Naive thymus-derived CD8-positive, alpha-beta T cell (primary cell): ENCODE measurements at regions not wholly inside any gene's neighbourhood (a gene's known extent, or its start where the extent isn't known, plus 50 kb on each side); places are given as distances from the start of the nearest gene placed in this dataset.
"Not testable (repeated sequence)": the region's sequence is repeated elsewhere in the genome, so short reads cannot be mapped to it uniquely, and the experiment has no call there.

Experiments used
- ATAC-seq, 2 donors: fragments of 150-1000 bp; cut with Tn5 transposase in 1 of 2; sonication (Bioruptor Pico), chemical (Tn5 transposase) in 1 of 2; 1 replicate in 1 of 2; 2 replicates in 1 of 2; pipeline ENCODE4 v1.10.0; 2021; ENCODE audit warnings: mild to moderate bottlenecking in 2 of 2, moderate library complexity in 2 of 2
- POLR2A ChIA-PET: fragments of 350-600 bp; sonication (Branson Sonifier 250); formaldehyde crosslinking; loops from one replicate; lab custom pipeline; 2021; ENCODE audit warnings: antibody characterized with exemption; lab: Charles Lee
- DNase-seq, 10 donors: peaks; one replicate each; pipeline versions ENCODE4 v3.0.0 to v3.0.0-alpha.2; 2020 to 2022
- H3K27ac Mint-ChIP-seq, 10 donors: one replicate each; pipeline ENCODE4 v1.8.0; 2020 to 2022; ENCODE audit warnings: mild to moderate bottlenecking in 10 of 10, mixed read lengths in 10 of 10, moderate library complexity in 4 of 10, inconsistent platforms in 1 of 10
- H3K27me3 Mint-ChIP-seq, 5 donors: one replicate each; pipeline ENCODE4 v1.8.0; 2021 to 2022; ENCODE audit warnings: mixed read lengths in 5 of 5
- H3K36me3 Mint-ChIP-seq, 3 donors: one replicate each; pipeline ENCODE4 v1.8.0; 2020 to 2022; ENCODE audit warnings: mixed read lengths in 3 of 3, mild to moderate bottlenecking in 2 of 3, inconsistent platforms in 1 of 3
- H3K4me1 Mint-ChIP-seq, 4 donors: one replicate each; pipeline ENCODE4 v1.8.0; 2021 to 2022; ENCODE audit warnings: mixed read lengths in 4 of 4
- H3K4me3 Mint-ChIP-seq, 10 donors: one replicate each; pipeline ENCODE4 v1.8.0; 2020 to 2022; ENCODE audit warnings: mild to moderate bottlenecking in 10 of 10, mixed read lengths in 10 of 10, moderate library complexity in 6 of 10, inconsistent platforms in 1 of 10
- H3K9me3 Mint-ChIP-seq, 9 donors: one replicate each; pipeline ENCODE4 v1.8.0; 2020 to 2022; ENCODE audit warnings: mixed read lengths in 9 of 9, mild to moderate bottlenecking in 3 of 9, inconsistent platforms in 1 of 9, moderate library complexity in 1 of 9

GRCh38 chr21:27525780-27526179, 558.9 kb upstream of the ADAMTS5 start:
- Mint-ChIP-seq H3K9me3 (peaks cover 0 to 28% (median 8%) of the 10 kb centered on the region in 9 donors), H3K36me3 (no peaks in the 10 kb centered on the region), H3K4me1 (no peaks in the 10 kb centered on the region), H3K27ac (no peak overlapping the region), H3K27me3 (no peaks in the 10 kb centered on the region), H3K4me3 (no peak overlapping the region)
- DNase-seq (no peak), ATAC-seq (no peak)
- POLR2A ChIA-PET, result no interaction called here

- no peak for DNase-seq
- ATAC-seq, result no peak
- H3K27me3 Mint-ChIP-seq, result no peaks in the 10 kb centered on the region
- no peaks in the 10 kb centered on the region for H3K4me1 Mint-ChIP-seq
- POLR2A ChIA-PET, result no interaction called here
- no peak overlapping the region for H3K4me3 Mint-ChIP-seq
- H3K36me3 Mint-ChIP-seq, result peaks cover 0 to 12% (median 2%) of the 10 kb centered on the region in 3 donors
- no peak overlapping the region for H3K27ac Mint-ChIP-seq
- peaks cover 8 to 31% (median 13%) of the 10 kb centered on the region in 9 donors for H3K9me3 Mint-ChIP-seq
Observed at GRCh38 chr21:27519361-27519760, 552.5 kb upstream of the ADAMTS5 start.

- POLR2A ChIA-PET, H3K27me3 Mint-ChIP-seq, ATAC-seq, H3K4me3 Mint-ChIP-seq, DNase-seq, H3K4me1 Mint-ChIP-seq, H3K27ac Mint-ChIP-seq: not testable (repeated sequence)
- peaks cover 0 to 12% (median 2%) of the 10 kb centered on the region in 3 donors for H3K36me3 Mint-ChIP-seq
- peaks cover 10 to 31% (median 13%) of the 10 kb centered on the region in 9 donors for H3K9me3 Mint-ChIP-seq
Observed at GRCh38 chr21:27517177-27517576, 550.3 kb upstream of the ADAMTS5 start.

- DNase-seq, result no peak
Observed at GRCh38 chr21:27515676-27516075, 548.8 kb upstream of the ADAMTS5 start.

GRCh38 chr21:27513825-27514224, 546.9 kb upstream of the ADAMTS5 start:
- POLR2A ChIA-PET, result no interaction called here
- Mint-ChIP-seq H3K36me3 (peaks cover 0 to 12% (median 2%) of the 10 kb centered on the region in 3 donors), H3K4me3 (no peak overlapping the region), H3K4me1 (no peaks in the 10 kb centered on the region), H3K9me3 (peaks cover 4 to 21% (median 11%) of the 10 kb centered on the region in 9 donors), H3K27me3 (no peaks in the 10 kb centered on the region), H3K27ac (no peak overlapping the region)
- DNase-seq (no peak), ATAC-seq (no peak)

More at GRCh38 chr21:27515676-27516075, 548.8 kb upstream of the ADAMTS5 start:
- no peak overlapping the region for H3K27ac Mint-ChIP-seq
- H3K36me3 Mint-ChIP-seq, result peaks cover 0 to 12% (median 2%) of the 10 kb centered on the region in 3 donors
- no peak overlapping the region for H3K4me3 Mint-ChIP-seq
- POLR2A ChIA-PET, result no interaction called here
- H3K9me3 Mint-ChIP-seq, result peaks cover 4 to 24% (median 13%) of the 10 kb centered on the region in 9 donors
- H3K27me3 Mint-ChIP-seq, result no peaks in the 10 kb centered on the region
- ATAC-seq, result no peak
- no peaks in the 10 kb centered on the region for H3K4me1 Mint-ChIP-seq

- peaks cover 4 to 20% (median 10%) of the 10 kb centered on the region in 9 donors for H3K9me3 Mint-ChIP-seq
- peaks cover 0 to 8% (median 2%) of the 10 kb centered on the region in 3 donors for H3K36me3 Mint-ChIP-seq
- POLR2A ChIA-PET, result no interaction called here
- no peaks in the 10 kb centered on the region for H3K4me1 Mint-ChIP-seq
- no peak overlapping the region for H3K4me3 Mint-ChIP-seq
- ATAC-seq (no peak), DNase-seq (no peak)
- H3K27ac Mint-ChIP-seq, result no peak overlapping the region
- H3K27me3 Mint-ChIP-seq, result no peaks in the 10 kb centered on the region
Observed at GRCh38 chr21:27513016-27513415, 546.1 kb upstream of the ADAMTS5 start.

- no peak for ATAC-seq
- Mint-ChIP-seq H3K27ac (no peak overlapping the region), H3K27me3 (no peaks in the 10 kb centered on the region), H3K4me1 (no peaks in the 10 kb centered on the region), H3K36me3 (no peaks in the 10 kb centered on the region), H3K4me3 (no peak overlapping the region), H3K9me3 (peaks cover 0 to 10% (median 2%) of the 10 kb centered on the region in 9 donors)
- POLR2A ChIA-PET, result no interaction called here
- DNase-seq, result no peak
Observed at GRCh38 chr21:27511233-27511632, 544.3 kb upstream of the ADAMTS5 start.

- no peaks in the 10 kb centered on the region for H3K36me3 Mint-ChIP-seq
- peaks cover 0 to 10% (median 2%) of the 10 kb centered on the region in 9 donors for H3K9me3 Mint-ChIP-seq
- no peak overlapping the region for H3K27ac Mint-ChIP-seq
- no peaks in the 10 kb centered on the region for H3K27me3 Mint-ChIP-seq
- POLR2A ChIA-PET, result no interaction called here
- no peaks in the 10 kb centered on the region for H3K4me1 Mint-ChIP-seq
- ATAC-seq (no peak), DNase-seq (no peak)
- no peak overlapping the region for H3K4me3 Mint-ChIP-seq
Observed at GRCh38 chr21:27507695-27508094, 540.8 kb upstream of the ADAMTS5 start.

GRCh38 chr21:27505516-27505915, 538.6 kb upstream of the ADAMTS5 start:
- H3K36me3 Mint-ChIP-seq, result no peaks in the 10 kb centered on the region
- H3K4me3 Mint-ChIP-seq, result no peak overlapping the region
- H3K27me3 Mint-ChIP-seq, result no peaks in the 10 kb centered on the region
- no peak for DNase-seq
- no peak for ATAC-seq
- no peaks in the 10 kb centered on the region for H3K4me1 Mint-ChIP-seq
- H3K9me3 Mint-ChIP-seq, result peaks cover 0 to 8% (median 1%) of the 10 kb centered on the region in 9 donors
- POLR2A ChIA-PET, result no interaction called here
- no peak overlapping the region for H3K27ac Mint-ChIP-seq

GRCh38 chr21:27502801-27503200, 535.9 kb upstream of the ADAMTS5 start:
- ATAC-seq (no peak), DNase-seq (no peak)
- no peak overlapping the region for H3K4me3 Mint-ChIP-seq
- no peaks in the 10 kb centered on the region for H3K4me1 Mint-ChIP-seq
- POLR2A ChIA-PET, result no interaction called here
- peaks cover 0 to 8% (median 1%) of the 10 kb centered on the region in 9 donors for H3K9me3 Mint-ChIP-seq
- H3K36me3 Mint-ChIP-seq, result no peaks in the 10 kb centered on the region
- no peaks in the 10 kb centered on the region for H3K27me3 Mint-ChIP-seq
- no peak overlapping the region for H3K27ac Mint-ChIP-seq

GRCh38 chr21:27498025-27498424, 531.1 kb upstream of the ADAMTS5 start:
- H3K36me3 Mint-ChIP-seq, result no peaks in the 10 kb centered on the region
- no peaks in the 10 kb centered on the region for H3K27me3 Mint-ChIP-seq
- POLR2A ChIA-PET, result no interaction called here
- no peak overlapping the region for H3K27ac Mint-ChIP-seq
- H3K4me1 Mint-ChIP-seq, result no peaks in the 10 kb centered on the region
- DNase-seq (no peak), ATAC-seq (no peak)
- H3K4me3 Mint-ChIP-seq, result no peak overlapping the region
- H3K9me3 Mint-ChIP-seq, result peaks cover 0 to 5% (median 1%) of the 10 kb centered on the region in 9 donors

- Mint-ChIP-seq H3K36me3 (no peaks in the 10 kb centered on the region), H3K27me3 (no peaks in the 10 kb centered on the region), H3K4me3 (no peak overlapping the region), H3K9me3 (peaks cover 0 to 11% (median 0%) of the 10 kb centered on the region in 9 donors), H3K4me1 (no peaks in the 10 kb centered on the region), H3K27ac (no peak overlapping the region)
- no peak for DNase-seq
- POLR2A ChIA-PET, result no interaction called here
- no peak for ATAC-seq
Observed at GRCh38 chr21:27495836-27496235, 528.9 kb upstream of the ADAMTS5 start.

- Mint-ChIP-seq H3K27ac (no peak overlapping the region), H3K9me3 (peaks cover 0 to 14% (median 0%) of the 10 kb centered on the region in 9 donors), H3K27me3 (no peaks in the 10 kb centered on the region), H3K36me3 (no peaks in the 10 kb centered on the region), H3K4me1 (no peaks in the 10 kb centered on the region), H3K4me3 (no peak overlapping the region)
- DNase-seq (no peak), ATAC-seq (no peak)
- POLR2A ChIA-PET, result no interaction called here
Observed at GRCh38 chr21:27493542-27493941, 526.7 kb upstream of the ADAMTS5 start.

GRCh38 chr21:27487676-27488075, 520.8 kb upstream of the ADAMTS5 start:
- no peak overlapping the region for H3K27ac Mint-ChIP-seq
- POLR2A ChIA-PET, result no interaction called here
- DNase-seq, result no peak
- no peaks in the 10 kb centered on the region for H3K4me1 Mint-ChIP-seq
- H3K27me3 Mint-ChIP-seq, result no peaks in the 10 kb centered on the region
- H3K36me3 Mint-ChIP-seq, result no peaks in the 10 kb centered on the region
- peaks cover 0 to 16% (median 1%) of the 10 kb centered on the region in 9 donors for H3K9me3 Mint-ChIP-seq
- H3K4me3 Mint-ChIP-seq, result no peak overlapping the region
- ATAC-seq, result no peak
